Spinal cord (tissue), 9 donors: ENCODE measurements at regions not wholly inside any gene's neighbourhood (a gene's known extent, or its start where the extent isn't known, plus 50 kb on each side); places are given as distances from the start of the nearest gene placed in this dataset.
"Not testable (repeated sequence)": the region's sequence is repeated elsewhere in the genome, so short reads cannot be mapped to it uniquely, and the experiment has no call there.

Source experiments
- DNase-seq, 6 donors: peaks; one replicate each; pipeline versions ENCODE4 v3.0.0 to v3.0.0-alpha.2; 2013 to 2015; ENCODE audit warnings: low spot score in 6 of 6, low read depth in 4 of 6
- H3K27ac ChIP-seq: one replicate; pipeline ENCODE4 v1.5.1; 2013; ENCODE audit warnings: low read depth, low read length, control low read depth
- H3K27me3 ChIP-seq: one replicate; pipeline ENCODE4 v1.6.1; 2013; ENCODE audit warnings: low read length; ENCODE audit not compliant: control insufficient read depth, insufficient read depth
- H3K36me3 ChIP-seq: one replicate; pipeline ENCODE4 v1.6.1; 2013; ENCODE audit warnings: low read length; ENCODE audit not compliant: control insufficient read depth, insufficient read depth
- H3K4me1 ChIP-seq: one replicate; pipeline ENCODE4 v1.6.1; 2013; ENCODE audit warnings: low read length; ENCODE audit not compliant: control insufficient read depth, insufficient read depth
- H3K4me3 ChIP-seq: one replicate; pipeline ENCODE4 v1.5.1; 2013; ENCODE audit warnings: low read depth, low read length, control low read depth
- H3K9me3 ChIP-seq: one replicate; pipeline ENCODE4 v1.6.1; 2013; ENCODE audit warnings: low read length; ENCODE audit not compliant: control insufficient read depth, insufficient read depth
- WGBS: methylation state at CpG from one replicate; pipeline ENCODE4 v1.1.5; 2013; ENCODE audit warnings: missing lambda C conversion rate; ENCODE audit not compliant: insufficient coverage; 5-methylcytosine and 5-hydroxymethylcytosine counted together
- donor health status: healthy.

GRCh38 chr3:26316472-26316871 lies 306.1 kb upstream of the LRRC3B start:
- H3K4me1 ChIP-seq, result no peaks in the 10 kb centered on the region
- no peaks in the 10 kb centered on the region for H3K36me3 ChIP-seq
- no peak for DNase-seq
- H3K27me3 ChIP-seq, result no peaks in the 10 kb centered on the region
- H3K9me3 ChIP-seq, result peaks cover 2% of the 10 kb centered on the region
- no peak overlapping the region for H3K4me3 ChIP-seq
- H3K27ac ChIP-seq, result no peak overlapping the region

GRCh38 chr3:26323741-26324140 lies 298.8 kb upstream of the LRRC3B start:
- 81% methylated on average over 6 of the region's 6 CpGs for WGBS
- not testable (repeated sequence) for H3K4me3 ChIP-seq, H3K27ac ChIP-seq, H3K4me1 ChIP-seq, H3K27me3 ChIP-seq, DNase-seq, H3K36me3 ChIP-seq, H3K9me3 ChIP-seq

- H3K27me3 ChIP-seq, result no peaks in the 10 kb centered on the region
These were observed 282.6 kb upstream of the LRRC3B start for GRCh38 chr3:26340001-26340400.

GRCh38 chr3:26343647-26344046 lies 278.9 kb upstream of the LRRC3B start:
- Histone ChIP-seq H3K27ac (no peak overlapping the region), H3K4me1 (no peaks in the 10 kb centered on the region), H3K9me3 (no peaks in the 10 kb centered on the region), H3K36me3 (no peaks in the 10 kb centered on the region), H3K4me3 (no peak overlapping the region), H3K27me3 (no peaks in the 10 kb centered on the region)
- WGBS, result no CpG with 5 or more reads among the region's 1 CpG
- peak in 1 of 6 donors; percentile 4 for DNase-seq

More at GRCh38 chr3:26340001-26340400, 282.6 kb upstream of the LRRC3B start:
- no peak overlapping the region for H3K27ac ChIP-seq
- no peaks in the 10 kb centered on the region for H3K4me1 ChIP-seq
- WGBS, result 96% methylated on average over 3 of the region's 3 CpGs
- no peaks in the 10 kb centered on the region for H3K9me3 ChIP-seq
- DNase-seq, result no peak
- no peaks in the 10 kb centered on the region for H3K36me3 ChIP-seq
- no peak overlapping the region for H3K4me3 ChIP-seq

GRCh38 chr3:26345613-26346012 lies 277.0 kb upstream of the LRRC3B start:
- 91% methylated on average over 9 of the region's 10 CpGs for WGBS
- DNase-seq, result no peak
- Histone ChIP-seq H3K27me3 (no peaks in the 10 kb centered on the region), H3K36me3 (no peaks in the 10 kb centered on the region), H3K9me3 (no peaks in the 10 kb centered on the region), H3K27ac (no peak overlapping the region), H3K4me1 (no peaks in the 10 kb centered on the region), H3K4me3 (no peak overlapping the region)

GRCh38 chr3:26346497-26346896 lies 276.1 kb upstream of the LRRC3B start:
- no peaks in the 10 kb centered on the region for H3K4me1 ChIP-seq
- WGBS, result 96% methylated on average over 13 of the region's 13 CpGs
- no peak overlapping the region for H3K4me3 ChIP-seq
- no peaks in the 10 kb centered on the region for H3K36me3 ChIP-seq
- DNase-seq, result no peak
- H3K27ac ChIP-seq, result no peak overlapping the region
- no peaks in the 10 kb centered on the region for H3K9me3 ChIP-seq
- H3K27me3 ChIP-seq, result no peaks in the 10 kb centered on the region

- no peaks in the 10 kb centered on the region for H3K27me3 ChIP-seq
- 93% methylated on average over 16 of the region's 16 CpGs for WGBS
- no peaks in the 10 kb centered on the region for H3K36me3 ChIP-seq
- H3K9me3 ChIP-seq, result no peaks in the 10 kb centered on the region
- no peak overlapping the region for H3K4me3 ChIP-seq
- no peak for DNase-seq
- H3K27ac ChIP-seq, result no peak overlapping the region
- no peaks in the 10 kb centered on the region for H3K4me1 ChIP-seq
These were observed 275.4 kb upstream of the LRRC3B start for GRCh38 chr3:26347150-26347549.

GRCh38 chr3:26350853-26351252 lies 271.7 kb upstream of the LRRC3B start:
- 80% methylated on average over 1 of the region's 2 CpGs for WGBS
- DNase-seq, result no peak
- no peaks in the 10 kb centered on the region for H3K9me3 ChIP-seq
- no peak overlapping the region for H3K4me3 ChIP-seq
- H3K4me1 ChIP-seq, result no peaks in the 10 kb centered on the region
- no peaks in the 10 kb centered on the region for H3K27me3 ChIP-seq
- no peaks in the 10 kb centered on the region for H3K36me3 ChIP-seq
- no peak overlapping the region for H3K27ac ChIP-seq

- no peak for DNase-seq
- H3K9me3 ChIP-seq, result no peaks in the 10 kb centered on the region
These were observed 269.5 kb upstream of the LRRC3B start for GRCh38 chr3:26353097-26353496.

GRCh38 chr3:26358405-26358804 lies 264.2 kb upstream of the LRRC3B start:
- Histone ChIP-seq H3K4me1 (no peaks in the 10 kb centered on the region), H3K36me3 (no peaks in the 10 kb centered on the region), H3K4me3 (no peak overlapping the region), H3K27me3 (no peaks in the 10 kb centered on the region), H3K9me3 (no peaks in the 10 kb centered on the region), H3K27ac (no peak overlapping the region)
- DNase-seq, result peak in 1 of 6 donors; percentile 49

More at GRCh38 chr3:26353097-26353496, 269.5 kb upstream of the LRRC3B start:
- Histone ChIP-seq H3K27me3 (no peaks in the 10 kb centered on the region), H3K27ac (no peak overlapping the region), H3K4me1 (no peaks in the 10 kb centered on the region), H3K4me3 (no peak overlapping the region), H3K36me3 (no peaks in the 10 kb centered on the region)
